ENCODE measurements at regions not wholly inside any gene's neighbourhood (a gene's known extent, or its start where the extent isn't known, plus 50 kb on each side); places are given as distances from the start of the nearest gene placed in this dataset.

- H3K4me3 ChIP-seq (ENCODE audit: low read depth, low read length), result no peak overlapping the region
- peaks cover 2% of the 10 kb centered on the region for H3K27me3 ChIP-seq (ENCODE audit: control insufficient read depth, insufficient read depth, low read length)
- TF ChIP-seq CTCF (IDR thresholded peaks at IDR 0.05; ENCODE audit: insufficient read depth, low read length, poor library complexity, severe bottlenecking), result no peak
- no peaks in the 10 kb centered on the region for H3K36me3 ChIP-seq (ENCODE audit: control insufficient read depth, insufficient read depth, low read length)
- DNase-seq (ENCODE audit: low read depth), result no peak
Observed at GRCh38 chr2:204078003-204078698, 141.6 kb downstream of the ICOS start.

GRCh38 chr2:204081487-204082425, 145.2 kb downstream of the ICOS start:
- TF ChIP-seq CTCF (IDR thresholded peaks at IDR 0.05; ENCODE audit: insufficient read depth, low read length, poor library complexity, severe bottlenecking), result no peak
- DNase-seq (ENCODE audit: low read depth), result no peak
- Histone ChIP-seq H3K27me3 (ENCODE audit: control insufficient read depth, insufficient read depth, low read length) (peaks cover 2% of the 10 kb centered on the region), H3K4me3 (ENCODE audit: low read depth, low read length) (no peak overlapping the region), H3K36me3 (ENCODE audit: control insufficient read depth, insufficient read depth, low read length) (no peaks in the 10 kb centered on the region)

GRCh38 chr2:204086167-204086566, 149.6 kb downstream of the ICOS start:
- DNase-seq (ENCODE audit: low read depth), result no peak
- H3K27me3 ChIP-seq (ENCODE audit: control insufficient read depth, insufficient read depth, low read length), result peaks cover 2% of the 10 kb centered on the region
- no peak for TF ChIP-seq CTCF (IDR thresholded peaks at IDR 0.05; ENCODE audit: insufficient read depth, low read length, poor library complexity, severe bottlenecking)

GRCh38 chr2:204089105-204089504, 152.5 kb downstream of the ICOS start:
- TF ChIP-seq CTCF (IDR thresholded peaks at IDR 0.05; ENCODE audit: insufficient read depth, low read length, poor library complexity, severe bottlenecking), result no peak
- Histone ChIP-seq H3K27me3 (ENCODE audit: control insufficient read depth, insufficient read depth, low read length) (no peaks in the 10 kb centered on the region), H3K36me3 (ENCODE audit: control insufficient read depth, insufficient read depth, low read length) (no peaks in the 10 kb centered on the region), H3K4me3 (ENCODE audit: low read depth, low read length) (no peak overlapping the region)
- no peak for DNase-seq (ENCODE audit: low read depth)

More at GRCh38 chr2:204086167-204086566, 149.6 kb downstream of the ICOS start:
- no peaks in the 10 kb centered on the region for H3K36me3 ChIP-seq (ENCODE audit: control insufficient read depth, insufficient read depth, low read length)
- no peak overlapping the region for H3K4me3 ChIP-seq (ENCODE audit: low read depth, low read length)

- Histone ChIP-seq H3K36me3 (ENCODE audit: control insufficient read depth, insufficient read depth, low read length) (no peaks in the 10 kb centered on the region), H3K27me3 (ENCODE audit: control insufficient read depth, insufficient read depth, low read length) (no peaks in the 10 kb centered on the region), H3K4me3 (ENCODE audit: low read depth, low read length) (no peak overlapping the region)
- no peak for TF ChIP-seq CTCF (IDR thresholded peaks at IDR 0.05; ENCODE audit: insufficient read depth, low read length, poor library complexity, severe bottlenecking)
- DNase-seq (ENCODE audit: low read depth), result no peak
Observed at GRCh38 chr2:204089574-204089973, 153.0 kb downstream of the ICOS start.
